Activated CD8-positive, alpha-beta T cell treated with anti-CD3 and anti-CD28 coated beads for 36 hours (primary cell): ENCODE measurements at regions not wholly inside any gene's neighbourhood (a gene's known extent, or its start where the extent isn't known, plus 50 kb on each side); places are given as distances from the start of the nearest gene placed in this dataset.

ENCODE experiments used
- ATAC-seq: fragments of 200-7000 bp; cut with Tn5 transposase; one replicate; pipeline ENCODE4 v1.10.0; 2021; ENCODE audit warnings: mild to moderate bottlenecking, moderate library complexity
- CTCF ChIA-PET: fragments of 350-600 bp; sonication (Branson Sonifier 250); formaldehyde crosslinking; loops from one replicate; lab custom pipeline; 2021; ENCODE audit warnings: antibody characterized with exemption; lab: Charles Lee
- POLR2A ChIA-PET: fragments of 350-600 bp; sonication (Branson Sonifier 250); formaldehyde crosslinking; loops from one replicate; lab custom pipeline; 2021; ENCODE audit warnings: antibody characterized with exemption; lab: Charles Lee
- DNase-seq: peaks from one replicate; pipeline ENCODE4 v3.0.0-alpha.2; 2020
- H3K27ac Mint-ChIP-seq: one replicate; pipeline ENCODE4 v1.8.0; 2021; ENCODE audit warnings: mild to moderate bottlenecking, mixed read lengths
- H3K27me3 Mint-ChIP-seq: one replicate; pipeline ENCODE4 v1.8.0; 2021; ENCODE audit warnings: mixed read lengths
- H3K36me3 Mint-ChIP-seq: one replicate; pipeline ENCODE4 v1.8.0; 2021; ENCODE audit warnings: low read depth, mixed read lengths
- H3K4me1 Mint-ChIP-seq: one replicate; pipeline ENCODE4 v1.8.0; 2021; ENCODE audit warnings: low read depth, mixed read lengths
- H3K4me3 Mint-ChIP-seq: one replicate; pipeline ENCODE4 v1.8.0; 2021; ENCODE audit warnings: mild to moderate bottlenecking, moderate library complexity, mixed read lengths
- H3K9me3 Mint-ChIP-seq: one replicate; pipeline ENCODE4 v1.8.0; 2021; ENCODE audit warnings: mixed read lengths
- CTCF ChIP-seq: fragments of 200-600 bp; IDR thresholded peaks from one replicate; pipeline ENCODE4 v1.8.0; 2022; ENCODE audit warnings: antibody characterized with exemption, mild to moderate bottlenecking
- intact Hi-C: fragments of 100-400 bp; cut with micrococcal nuclease; formaldehyde crosslinking; loops from one replicate; pipeline ENCODE4 v1.10.0; 2022

DNA sequence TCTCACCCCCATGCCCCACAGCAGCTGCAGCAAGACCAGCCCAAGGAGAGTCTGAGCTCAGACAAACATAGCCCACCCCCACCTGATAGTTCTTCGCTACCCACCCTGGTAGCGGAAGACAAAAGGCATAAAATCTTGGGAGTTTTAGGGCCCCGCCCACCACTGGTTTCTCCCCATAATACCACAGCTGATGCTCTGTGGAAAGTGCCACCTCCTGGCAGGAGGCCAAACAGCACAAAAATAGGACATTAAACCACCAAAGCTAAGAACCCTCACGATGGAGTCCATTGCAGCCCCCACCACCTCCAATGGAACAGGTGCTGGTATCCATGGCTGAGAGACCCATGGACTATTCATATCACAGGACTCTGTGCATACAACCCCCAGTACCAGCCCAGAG, 226.7 kb downstream of the SNCA start:
- ATAC-seq (no peak), DNase-seq (peak; percentile 4)
- CTCF ChIA-PET: interaction anchor here (0.9 kb wide), 1 partner anchor 13 kb away, joined by 4 read pairs; no protein-coding TSS in a partner anchor
- Mint-ChIP-seq H3K27ac (no peak overlapping the region), H3K9me3 (no peaks in the 10 kb centered on the region), H3K27me3 (no peaks in the 10 kb centered on the region), H3K4me3 (no peak overlapping the region), H3K4me1 (peaks cover 2% of the 10 kb centered on the region), H3K36me3 (no peaks in the 10 kb centered on the region)
- intact Hi-C loops: no loop called here
- POLR2A ChIA-PET: no interaction called here
- TF ChIP-seq CTCF: no peak

- H3K9me3 Mint-ChIP-seq: peaks cover 2% of the 10 kb centered on the region
- H3K27ac Mint-ChIP-seq: no peak overlapping the region
- intact Hi-C loops: no loop called here
- no peaks in the 10 kb centered on the region for H3K36me3 Mint-ChIP-seq
- peaks cover 2% of the 10 kb centered on the region for H3K4me1 Mint-ChIP-seq
- H3K4me3 Mint-ChIP-seq: no peak overlapping the region
- ATAC-seq (no peak), DNase-seq (no peak)
- POLR2A ChIA-PET: no interaction called here
- H3K27me3 Mint-ChIP-seq: no peaks in the 10 kb centered on the region
- CTCF ChIA-PET: interaction anchor here (0.9 kb wide), 1 partner anchor 13 kb away, joined by 4 read pairs; no protein-coding TSS in a partner anchor
- TF ChIP-seq CTCF: no peak
Observed at GRCh38 chr4:89609756-89610155, 227.2 kb downstream of the SNCA start.

DNA sequence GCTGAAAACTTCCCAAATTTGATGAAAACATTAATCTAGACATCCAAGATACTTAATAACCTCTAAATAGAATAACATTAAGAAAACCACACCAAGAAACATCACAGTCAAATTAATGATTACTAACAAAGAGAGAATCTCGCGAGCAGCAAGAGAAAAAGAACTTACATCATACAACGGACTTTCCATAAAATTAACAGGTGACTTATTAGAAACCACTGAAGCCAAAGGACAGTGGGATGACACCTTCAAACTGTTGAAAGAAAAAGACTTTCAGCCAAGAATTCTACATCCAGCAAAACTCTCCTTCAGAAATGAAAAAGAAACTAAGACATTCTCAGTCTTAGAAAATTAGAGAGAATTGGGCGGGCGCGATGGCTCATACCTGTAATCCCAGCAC, 232.0 kb downstream of the SNCA start:
- intact Hi-C loops: no loop called here
- Mint-ChIP-seq H3K36me3 (no peaks in the 10 kb centered on the region), H3K4me3 (no peak overlapping the region), H3K27me3 (peaks cover 10% of the 10 kb centered on the region), H3K9me3 (peaks cover 2% of the 10 kb centered on the region), H3K27ac (no peak overlapping the region), H3K4me1 (no peaks in the 10 kb centered on the region)
- no peak for TF ChIP-seq CTCF
- no peak for DNase-seq
- ChIA-PET CTCF (no interaction called here), POLR2A (no interaction called here)
- ATAC-seq: no peak

GRCh38 chr4:89599026-89599425, 237.9 kb downstream of the SNCA start:
- ChIA-PET POLR2A (no interaction called here), CTCF (no interaction called here)
- Mint-ChIP-seq H3K4me3 (no peak overlapping the region), H3K27me3 (peaks cover 10% of the 10 kb centered on the region), H3K4me1 (no peaks in the 10 kb centered on the region), H3K9me3 (no peaks in the 10 kb centered on the region), H3K36me3 (no peaks in the 10 kb centered on the region), H3K27ac (no peak overlapping the region)
- ATAC-seq (no peak), DNase-seq (no peak)
- intact Hi-C loops: loop anchor here (10.0 kb wide), 1 partner anchor 306 kb away; no protein-coding TSS in a partner anchor
- no peak for TF ChIP-seq CTCF

DNA sequence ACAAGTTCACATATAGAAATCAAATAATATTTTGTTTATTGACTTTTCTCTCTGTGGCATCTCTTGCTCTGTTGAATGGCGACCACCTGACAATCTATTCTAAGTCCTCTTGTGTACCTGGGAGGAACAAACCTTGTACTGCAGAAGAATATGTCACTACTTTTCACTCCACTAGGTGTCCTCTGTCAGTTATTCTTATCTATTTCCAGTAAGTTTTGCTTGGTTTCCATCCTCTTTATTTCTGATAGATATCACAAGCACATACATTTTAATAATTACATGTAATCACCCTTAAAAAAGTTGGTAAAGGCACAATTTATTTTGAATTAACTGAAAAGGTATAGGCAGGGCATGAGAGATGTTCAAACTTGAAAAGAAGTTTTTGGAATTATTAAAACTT, 238.4 kb downstream of the SNCA start:
- DNase-seq: no peak
- Mint-ChIP-seq H3K4me1 (no peaks in the 10 kb centered on the region), H3K9me3 (no peaks in the 10 kb centered on the region), H3K27ac (no peak overlapping the region), H3K36me3 (no peaks in the 10 kb centered on the region), H3K27me3 (peaks cover 9% of the 10 kb centered on the region), H3K4me3 (no peak overlapping the region)
- ATAC-seq: no peak
- TF ChIP-seq CTCF: peak; percentile 20
- intact Hi-C loops: loop anchor here (10.0 kb wide), 1 partner anchor 306 kb away; no protein-coding TSS in a partner anchor
- ChIA-PET POLR2A (no interaction called here), CTCF (no interaction called here)
